ENCODE measurements at regions not wholly inside any gene's neighbourhood (a gene's known extent, or its start where the extent isn't known, plus 50 kb on each side); places are given as distances from the start of the nearest gene placed in this dataset. TPM values are rescaled to one million over a fixed set of nuclear protein-coding genes. Genes with fewer than 3 reads are reported as not detected.

GRCh38 chr15:86028961-86029360 is 50.7 kb upstream of the AGBL1 start:
- Histone ChIP-seq H3K18ac (ENCODE audit: low read depth in 1 of 2, low read length in 2 of 2) (no peak overlapping the region), H2AFZ (ENCODE audit: low read depth, low read length) (no peak overlapping the region), H3K4me3 (ENCODE audit: insufficient read depth in 1 of 2, low read depth in 1 of 2, low read length in 2 of 2) (no peak overlapping the region), H3K4ac (ENCODE audit: low read depth in 1 of 2, low read length in 2 of 2) (no peak overlapping the region), H4K91ac (ENCODE audit: low read length) (no peak overlapping the region), H3K4me1 (ENCODE audit: control insufficient read depth, insufficient read depth, low read depth, low read length) (no peaks in the 10 kb centered on the region), H2BK12ac (ENCODE audit: low read length in 2 of 2) (no peak overlapping the region), H3K14ac (ENCODE audit: low read length in 2 of 2) (no peak overlapping the region), H4K8ac (ENCODE audit: low read length) (no peak overlapping the region), H2BK120ac (ENCODE audit: low read depth, low read length) (no peak overlapping the region), H3K4me2 (ENCODE audit: low read length, poor library complexity, severe bottlenecking) (no peak overlapping the region), H3K27ac (ENCODE audit: low read length, poor library complexity, severe bottlenecking) (no peak overlapping the region), H3K27me3 (ENCODE audit: control insufficient read depth in 1 of 2, insufficient read depth in 1 of 2, low read length in 2 of 2) (no peaks in the 10 kb centered on the region), H3K23ac (ENCODE audit: low read length in 2 of 2) (no peak overlapping the region), H2BK5ac (ENCODE audit: low read depth, low read length, poor library complexity, severe bottlenecking) (no peak overlapping the region), H2AK5ac (ENCODE audit: low read length, severe bottlenecking) (no peak overlapping the region), H3K9ac (ENCODE audit: low read length) (no peak overlapping the region), H3K79me1 (replicated peaks; ENCODE audit: low read length, poor library complexity, severe bottlenecking) (no peaks in the 10 kb centered on the region), H2BK15ac (ENCODE audit: low read depth, poor library complexity, severe bottlenecking) (no peak overlapping the region), H3K9me3 (ENCODE audit: control insufficient read depth, low read length) (no peaks in the 10 kb centered on the region), H3K36me3 (ENCODE audit: control insufficient read depth in 1 of 2, insufficient read depth in 2 of 2, low read depth in 1 of 2, low read length in 2 of 2) (no peaks in the 10 kb centered on the region)
- no peak for DNase-seq
- WGBS, result 53% methylated on average over 4 of the region's 4 CpGs

Small RNAs in the stretch of these regions (small RNA-seq; reads per million reads assigned to genes)
- not detected for gene AC104229.1 (ENCODE audit: low read depth)
